Kidney epithelial cell (primary cell): ENCODE measurements at regions not wholly inside any gene's neighbourhood (a gene's known extent, or its start where the extent isn't known, plus 50 kb on each side); places are given as distances from the start of the nearest gene placed in this dataset.

Source experiments
- DNase-seq: peaks from one replicate; pipeline ENCODE4 v3.0.0-alpha.2; 2010; ENCODE audit warnings: low read depth
- H3K27me3 ChIP-seq: 2 replicates; pipeline ENCODE4 v1.6.0; 2011; ENCODE audit warnings: low read length; ENCODE audit not compliant: control insufficient read depth, insufficient read depth
- H3K36me3 ChIP-seq: 2 replicates; pipeline ENCODE4 v1.5.1; 2011; ENCODE audit warnings: low read length; ENCODE audit not compliant: control insufficient read depth, insufficient read depth
- H3K4me3 ChIP-seq: 2 replicates; pipeline ENCODE4 v1.5.1; 2011; ENCODE audit warnings: low read depth, mild to moderate bottlenecking, control low read depth, low read length
- CTCF ChIP-seq: IDR thresholded peaks from 2 replicates; pipeline ENCODE4 v1.5.1; 2011; ENCODE audit warnings: mild to moderate bottlenecking, moderate library complexity, low read length, control low read depth, inconsistent platforms; ENCODE audit not compliant: insufficient read depth, poor library complexity, severe bottlenecking

- no peak overlapping the region for H3K4me3 ChIP-seq
- no peak for DNase-seq
- no peaks in the 10 kb centered on the region for H3K27me3 ChIP-seq
- H3K36me3 ChIP-seq = no peaks in the 10 kb centered on the region
- TF ChIP-seq CTCF = no peak
These were observed 136.4 kb upstream of the NDN start for GRCh38 chr15:23823508-23823907.

DNA sequence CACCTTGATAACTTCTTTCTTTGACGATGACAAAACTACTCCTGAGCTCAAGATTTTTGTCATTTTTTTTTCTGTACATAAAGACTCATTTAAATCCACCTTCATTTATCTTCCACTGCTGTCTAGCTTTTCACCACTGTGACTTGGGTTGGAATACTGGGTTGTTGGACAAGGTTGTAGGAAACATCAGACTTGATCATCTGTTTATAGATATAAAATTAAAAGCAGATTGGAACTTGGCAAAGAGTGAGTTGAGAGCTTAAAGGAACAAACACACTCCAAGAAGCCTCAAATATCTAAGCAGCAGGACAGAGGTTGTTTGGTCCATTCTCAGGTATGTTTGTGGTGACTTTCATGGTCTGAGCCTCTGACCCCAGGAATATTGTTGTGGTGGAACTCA, 141.7 kb upstream of the NDN start:
- Histone ChIP-seq H3K27me3 (no peaks in the 10 kb centered on the region), H3K36me3 (no peaks in the 10 kb centered on the region), H3K4me3 (no peak overlapping the region)
- TF ChIP-seq CTCF = no peak
- no peak for DNase-seq

DNA sequence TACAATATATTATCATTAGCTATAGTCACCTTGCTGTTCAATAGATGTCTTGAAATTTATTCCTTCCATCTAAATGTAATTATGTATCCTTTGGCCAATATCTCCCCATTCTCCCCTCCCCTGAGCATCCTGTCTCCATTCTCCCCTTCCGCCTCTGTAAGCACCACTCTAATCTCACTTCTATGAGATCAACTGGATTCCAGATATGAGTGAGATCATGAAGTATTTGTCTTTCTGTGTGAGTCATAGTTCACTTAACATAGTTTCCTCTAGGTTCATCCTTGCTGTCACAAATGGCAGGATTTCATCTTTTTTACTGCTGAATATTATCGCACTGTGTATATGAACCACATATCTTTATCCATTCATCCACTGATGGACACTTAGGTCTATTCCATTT, 148.8 kb upstream of the NDN start:
- no peak for TF ChIP-seq CTCF
- Histone ChIP-seq H3K4me3 (no peak overlapping the region), H3K27me3 (no peaks in the 10 kb centered on the region), H3K36me3 (no peaks in the 10 kb centered on the region)
- DNase-seq = no peak

GRCh38 chr15:23839893-23840474, 152.9 kb upstream of the NDN start:
- DNase-seq = no peak
- H3K4me3 ChIP-seq = no peak overlapping the region
- no peaks in the 10 kb centered on the region for H3K36me3 ChIP-seq
- no peak for TF ChIP-seq CTCF
- no peaks in the 10 kb centered on the region for H3K27me3 ChIP-seq

GRCh38 chr15:23846218-23846617, 159.1 kb upstream of the NDN start:
- TF ChIP-seq CTCF = no peak
- H3K36me3 ChIP-seq = no peaks in the 10 kb centered on the region
- H3K27me3 ChIP-seq = no peaks in the 10 kb centered on the region
- no peak overlapping the region for H3K4me3 ChIP-seq
- DNase-seq = no peak

GRCh38 chr15:23850666-23851065, 163.6 kb upstream of the NDN start:
- TF ChIP-seq CTCF = no peak
- Histone ChIP-seq H3K36me3 (no peaks in the 10 kb centered on the region), H3K4me3 (no peak overlapping the region), H3K27me3 (no peaks in the 10 kb centered on the region)
- DNase-seq = no peak
